ENCODE measurements at regions not wholly inside any gene's neighbourhood (a gene's known extent, or its start where the extent isn't known, plus 50 kb on each side); places are given as distances from the start of the nearest gene placed in this dataset.

DNA sequence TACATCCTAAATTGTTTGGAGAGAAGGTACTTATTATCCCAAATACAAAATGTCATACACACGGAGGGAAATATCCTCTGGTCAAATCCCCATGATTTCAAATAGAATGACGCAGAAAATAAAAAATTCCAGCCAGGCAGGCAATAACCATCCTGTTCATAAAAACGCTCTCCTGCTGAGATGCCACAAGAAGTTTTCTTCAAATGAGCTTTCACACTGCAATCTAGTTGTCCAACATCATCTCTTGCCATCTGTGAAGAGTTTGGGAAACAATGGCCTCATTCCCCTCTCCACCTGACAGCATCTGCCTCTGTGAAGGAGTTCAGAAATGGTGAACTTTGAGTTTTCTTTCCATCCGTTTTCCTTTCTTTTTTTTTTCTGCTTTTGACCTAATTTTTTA is 83.3 kb upstream of the SLC30A5 start:
- TF ChIP-seq EZH2 (IDR thresholded peaks at IDR 0.05; ENCODE audit: borderline replicate concordance, insufficient read depth, low read depth, low read length, poor library complexity, severe bottlenecking) = no peak
- TF ChIP-seq, protein P1, sequence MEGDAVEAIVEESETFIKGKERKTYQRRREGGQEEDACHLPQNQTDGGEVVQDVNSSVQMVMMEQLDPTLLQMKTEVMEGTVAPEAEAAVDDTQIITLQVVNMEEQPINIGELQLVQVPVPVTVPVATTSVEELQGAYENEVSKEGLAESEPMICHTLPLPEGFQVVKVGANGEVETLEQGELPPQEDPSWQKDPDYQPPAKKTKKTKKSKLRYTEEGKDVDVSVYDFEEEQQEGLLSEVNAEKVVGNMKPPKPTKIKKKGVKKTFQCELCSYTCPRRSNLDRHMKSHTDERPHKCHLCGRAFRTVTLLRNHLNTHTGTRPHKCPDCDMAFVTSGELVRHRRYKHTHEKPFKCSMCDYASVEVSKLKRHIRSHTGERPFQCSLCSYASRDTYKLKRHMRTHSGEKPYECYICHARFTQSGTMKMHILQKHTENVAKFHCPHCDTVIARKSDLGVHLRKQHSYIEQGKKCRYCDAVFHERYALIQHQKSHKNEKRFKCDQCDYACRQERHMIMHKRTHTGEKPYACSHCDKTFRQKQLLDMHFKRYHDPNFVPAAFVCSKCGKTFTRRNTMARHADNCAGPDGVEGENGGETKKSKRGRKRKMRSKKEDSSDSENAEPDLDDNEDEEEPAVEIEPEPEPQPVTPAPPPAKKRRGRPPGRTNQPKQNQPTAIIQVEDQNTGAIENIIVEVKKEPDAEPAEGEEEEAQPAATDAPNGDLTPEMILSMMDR (IDR thresholded peaks at IDR 0.05) = no peak
- H3K4me3 ChIP-seq (ENCODE audit: control extremely low read depth in 1 of 5, extremely low read depth in 1 of 5, insufficient read depth in 1 of 5, low read depth in 2 of 5, low read length in 4 of 5) = no peak overlapping the region
- intact Hi-C loops (cut with micrococcal nuclease) = no loop called here
- no peak overlapping the region for H3K27ac ChIP-seq (ENCODE audit: low read length in 2 of 2)
- Mint-ChIP-seq H3K27ac (no peak overlapping the region), H3K27me3 (peaks cover 24% of the 10 kb centered on the region), H3K9me3 (ENCODE audit: insufficient read depth) (peaks cover 3% of the 10 kb centered on the region), H3K4me1 (no peaks in the 10 kb centered on the region), H3K4me3 (no peak overlapping the region)
- no peaks in the 10 kb centered on the region for H4K20me1 ChIP-seq (ENCODE audit: control insufficient read depth, insufficient read depth, low read length, poor library complexity, severe bottlenecking)
- no peaks in the 10 kb centered on the region for H3K36me3 ChIP-seq (replicated peaks in 1 of 2; ENCODE audit: control extremely low read depth in 1 of 2, control insufficient read depth in 1 of 2, extremely low read depth in 1 of 2, insufficient read depth in 2 of 2, low read length in 1 of 2)
- H3K4me1 ChIP-seq (ENCODE audit: control insufficient read depth in 2 of 2, insufficient read depth in 2 of 2, low read length in 2 of 2) = no peaks in the 10 kb centered on the region
- ChIA-PET POLR2A (no interaction called here), CTCF (no interaction called here)
- H3K79me2 ChIP-seq (ENCODE audit: control insufficient read depth, insufficient read depth, low read length) = no peaks in the 10 kb centered on the region
- H3K9me3 ChIP-seq (ENCODE audit: control extremely low read depth in 1 of 3, control insufficient read depth in 2 of 3, insufficient read depth in 1 of 3, low read length in 2 of 3) = peaks cover 0 to 7% (median 5%) of the 10 kb centered on the region in 3 donors
- 90% methylated on average over 3 of the region's 4 CpGs for WGBS (ENCODE audit: insufficient coverage)
- H2AFZ ChIP-seq (ENCODE audit: insufficient read depth, low read depth, low read length, poor library complexity, severe bottlenecking) = no peak overlapping the region
- H3K27me3 ChIP-seq (replicated peaks in 1 of 4; ENCODE audit: control extremely low read depth in 1 of 4, control insufficient read depth in 3 of 4, insufficient read depth in 4 of 4, low read length in 3 of 4) = peaks cover 0 to 8% (median 1%) of the 10 kb centered on the region in 4 experiments
- no peak overlapping the region for H3K9ac ChIP-seq (ENCODE audit: low read length)
- ATAC-seq (ENCODE audit: low read depth) (no peak), DNase-seq (no peak)
- H3K4me2 ChIP-seq (replicated peaks; ENCODE audit: low read depth, low read length, poor library complexity, severe bottlenecking) = no peak overlapping the region

DNA sequence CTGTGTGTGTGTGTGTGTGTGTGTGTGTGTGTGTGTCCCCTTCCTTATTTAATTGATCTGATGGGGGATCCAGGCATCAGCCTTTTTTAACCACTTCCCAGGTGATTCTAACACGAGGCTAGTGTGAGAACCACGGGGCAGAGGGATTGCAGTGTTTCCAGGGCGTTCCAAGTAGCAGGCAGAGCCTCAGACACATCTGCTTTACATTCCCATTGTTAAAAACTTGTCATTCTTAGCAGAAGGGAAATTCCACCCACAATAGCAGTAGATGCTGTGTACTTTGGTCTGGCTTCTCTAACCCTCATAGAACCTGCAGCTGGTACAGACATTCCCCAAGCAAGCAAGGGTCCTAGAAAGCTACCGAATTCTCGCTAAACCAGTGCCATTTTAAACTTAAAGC is 81.9 kb upstream of the SLC30A5 start:
- Mint-ChIP-seq H3K4me1 (no peaks in the 10 kb centered on the region), H3K9me3 (ENCODE audit: insufficient read depth) (peaks cover 3% of the 10 kb centered on the region), H3K27ac (no peak overlapping the region), H3K27me3 (peaks cover 18% of the 10 kb centered on the region), H3K4me3 (no peak overlapping the region)
- WGBS (ENCODE audit: insufficient coverage) = 69% methylated on average over 4 of the region's 5 CpGs
- intact Hi-C loops (cut with micrococcal nuclease) = no loop called here
- POLR2A ChIA-PET = no interaction called here
- no peak overlapping the region for H2AFZ ChIP-seq (ENCODE audit: insufficient read depth, low read depth, low read length, poor library complexity, severe bottlenecking)
- no peaks in the 10 kb centered on the region for H3K36me3 ChIP-seq (replicated peaks in 1 of 2; ENCODE audit: control extremely low read depth in 1 of 2, control insufficient read depth in 1 of 2, extremely low read depth in 1 of 2, insufficient read depth in 2 of 2, low read length in 1 of 2)
- ATAC-seq (ENCODE audit: low read depth) = no peak
- H3K4me2 ChIP-seq (replicated peaks; ENCODE audit: low read depth, low read length, poor library complexity, severe bottlenecking) = no peak overlapping the region
- H3K4me1 ChIP-seq (ENCODE audit: control insufficient read depth in 2 of 2, insufficient read depth in 2 of 2, low read length in 2 of 2) = no peaks in the 10 kb centered on the region
- no peak for DNase-seq
- CTCF ChIA-PET = no interaction called here
- TF ChIP-seq EZH2 (IDR thresholded peaks at IDR 0.05; ENCODE audit: borderline replicate concordance, insufficient read depth, low read depth, low read length, poor library complexity, severe bottlenecking) = no peak
- TF ChIP-seq, protein P1 (IDR thresholded peaks at IDR 0.05) = no peak
- no peak overlapping the region for H3K4me3 ChIP-seq (ENCODE audit: control extremely low read depth in 1 of 5, extremely low read depth in 1 of 5, insufficient read depth in 1 of 5, low read depth in 2 of 5, low read length in 4 of 5)
- H3K79me2 ChIP-seq (ENCODE audit: control insufficient read depth, insufficient read depth, low read length) = no peaks in the 10 kb centered on the region
- peaks cover 0 to 7% (median 5%) of the 10 kb centered on the region in 3 donors for H3K9me3 ChIP-seq (ENCODE audit: control extremely low read depth in 1 of 3, control insufficient read depth in 2 of 3, insufficient read depth in 1 of 3, low read length in 2 of 3)
- no peaks in the 10 kb centered on the region for H4K20me1 ChIP-seq (ENCODE audit: control insufficient read depth, insufficient read depth, low read length, poor library complexity, severe bottlenecking)
- H3K27me3 ChIP-seq (replicated peaks in 1 of 4; ENCODE audit: control extremely low read depth in 1 of 4, control insufficient read depth in 3 of 4, insufficient read depth in 4 of 4, low read length in 3 of 4) = peaks cover 0 to 4% (median 0%) of the 10 kb centered on the region in 4 experiments
- H3K27ac ChIP-seq (ENCODE audit: low read length in 2 of 2) = no peak overlapping the region
- no peak overlapping the region for H3K9ac ChIP-seq (ENCODE audit: low read length)
